ENCODE measurements at regions not wholly inside any gene's neighbourhood (a gene's known extent, or its start where the extent isn't known, plus 50 kb on each side); places are given as distances from the start of the nearest gene placed in this dataset.

- H3K4me1 Mint-ChIP-seq, result peaks cover 11 to 13% of the 10 kb centered on the region in 2 experiments
- Histone ChIP-seq H3K18ac (ENCODE audit: insufficient read length, low read depth, low read length) (no peak overlapping the region), H3K23me2 (ENCODE audit: insufficient read length, low read depth, low read length, poor library complexity, severe bottlenecking) (no peaks in the 10 kb centered on the region), H4K5ac (ENCODE audit: insufficient read length, low read depth, low read length) (no peak overlapping the region), H2AFZ (ENCODE audit: low read length) (no peak overlapping the region), H2BK15ac (ENCODE audit: low read depth, low read length) (no peak overlapping the region), H3K4me1 (ENCODE audit: insufficient read depth, low read length) (no peaks in the 10 kb centered on the region), H3T11ph (ENCODE audit: low read length) (no peak overlapping the region), H3K27ac (ENCODE audit: insufficient read length, low read depth, low read length) (no peak overlapping the region), H3K23ac (ENCODE audit: insufficient read length, low read depth, low read length) (no peak overlapping the region), H3K4me2 (ENCODE audit: insufficient read depth, insufficient read length, low read length) (no peak overlapping the region), H2AK5ac (ENCODE audit: insufficient read length, low read length) (no peak overlapping the region), H3K14ac (ENCODE audit: insufficient read depth, low read length) (no peak overlapping the region), H4K91ac (ENCODE audit: insufficient read length, low read depth, low read length) (no peak overlapping the region), H3K9me3 (ENCODE audit: control insufficient read depth, low read depth, low read length) (no peaks in the 10 kb centered on the region), H3K4ac (ENCODE audit: low read depth, low read length) (no peak overlapping the region), H3K79me2 (ENCODE audit: insufficient read depth, low read length) (no peaks in the 10 kb centered on the region), H2BK12ac (ENCODE audit: insufficient read length, low read depth, low read length) (no peak overlapping the region), H3K56ac (ENCODE audit: insufficient read length, low read depth, low read length) (no peak overlapping the region), H3K79me1 (ENCODE audit: insufficient read depth, low read depth, low read length, poor library complexity, severe bottlenecking) (no peaks in the 10 kb centered on the region), H4K8ac (replicated peaks; ENCODE audit: insufficient read length, low read depth, low read length) (no peak overlapping the region), H2BK120ac (ENCODE audit: low read depth, low read length, poor library complexity, severe bottlenecking) (no peak overlapping the region), H3K9ac (ENCODE audit: extremely low read depth, insufficient read length, low read length) (no peak overlapping the region), H3K27me3 (ENCODE audit: insufficient read depth, low read length) (no peaks in the 10 kb centered on the region), H2BK5ac (ENCODE audit: insufficient read length, low read length) (no peak overlapping the region), H4K20me1 (ENCODE audit: control insufficient read depth, insufficient read depth, insufficient read length) (no peaks in the 10 kb centered on the region), H2BK20ac (ENCODE audit: low read depth, low read length, poor library complexity, severe bottlenecking) (no peak overlapping the region)
- no peak for DNase-seq
- WGBS (ENCODE audit: extremely low coverage, insufficient read length, low lambda C conversion rate), result no CpG with 5 or more reads among the region's 1 CpG
- no peaks in the 10 kb centered on the region for H3K9me3 Mint-ChIP-seq
- H3K27me3 Mint-ChIP-seq (ENCODE audit: low read depth), result no peaks in the 10 kb centered on the region
- no peaks in the 10 kb centered on the region for H3K36me3 Mint-ChIP-seq (ENCODE audit: insufficient read depth in 1 of 3, low read depth in 3 of 3)
- H3K27ac Mint-ChIP-seq, result no peak overlapping the region; a peak in 1 of 7 replicates
- no peak for TF ChIP-seq CTCF (conservative IDR thresholded peaks at IDR 0.05)
- no peak overlapping the region for H3K4me3 Mint-ChIP-seq
Measured at GRCh38 chr3:30948426-30948825, 54.0 kb upstream of the GADL1 start.
